Astrocyte (in vitro differentiated cells and primary cell): ENCODE measurements at regions not wholly inside any gene's neighbourhood (a gene's known extent, or its start where the extent isn't known, plus 50 kb on each side); places are given as distances from the start of the nearest gene placed in this dataset.
"Not testable (repeated sequence)": the region's sequence is repeated elsewhere in the genome, so short reads cannot be mapped to it uniquely, and the experiment has no call there.

ENCODE experiments used
- DNase-seq: peaks from one replicate; pipeline ENCODE4 v3.0.0-alpha.2; 2010; ENCODE audit warnings: low read depth
- FAIRE-seq: peaks from 2 replicates; lab custom pipeline; 2011; peaks lifted over from hg19 to GRCh38; lab: Jason Lieb, UNC
- H2AFZ ChIP-seq: 2 replicates; pipeline ENCODE4 v1.6.0; 2012; ENCODE audit warnings: low read depth, low read length, inconsistent platforms
- H3K27ac ChIP-seq: 2 replicates; pipeline ENCODE4 v1.5.1; 2011; ENCODE audit warnings: low read depth, low read length, inconsistent platforms
- H3K27me3 ChIP-seq: 2 replicates; pipeline ENCODE4 v1.6.0; 2011; ENCODE audit warnings: low read length, inconsistent platforms; ENCODE audit not compliant: insufficient read depth
- H3K36me3 ChIP-seq: 2 replicates; pipeline ENCODE4 v1.5.1; 2011; ENCODE audit warnings: low read length, inconsistent platforms; ENCODE audit not compliant: insufficient read depth
- H3K4me1 ChIP-seq: 2 replicates; pipeline ENCODE4 v1.5.1; 2011; ENCODE audit warnings: low read length, inconsistent platforms; ENCODE audit not compliant: insufficient read depth
- H3K4me2 ChIP-seq: 2 replicates; pipeline ENCODE4 v1.6.0; 2012; ENCODE audit warnings: low read length, inconsistent platforms
- H3K4me3 ChIP-seq: 2 replicates; pipeline ENCODE4 v1.5.1; 2011; ENCODE audit warnings: low read depth, mild to moderate bottlenecking, low read length, inconsistent platforms; ENCODE audit not compliant: insufficient read depth
- H3K79me2 ChIP-seq: 2 replicates; pipeline ENCODE4 v1.6.0; 2012; ENCODE audit warnings: mild to moderate bottlenecking, low read length, inconsistent platforms; ENCODE audit not compliant: insufficient read depth
- H3K9ac ChIP-seq: 2 replicates; pipeline ENCODE4 v1.6.0; 2012; ENCODE audit warnings: mild to moderate bottlenecking, low read length, inconsistent platforms
- H3K9me3 ChIP-seq: 2 replicates; pipeline ENCODE4 v1.5.1; 2012; ENCODE audit warnings: low read depth, mild to moderate bottlenecking, low read length, inconsistent platforms; ENCODE audit not compliant: insufficient read depth
- H4K20me1 ChIP-seq: 2 replicates; pipeline ENCODE4 v1.6.0; 2012; ENCODE audit warnings: low read length, inconsistent platforms; ENCODE audit not compliant: insufficient read depth
- H3K27ac Mint-ChIP-seq: one replicate; pipeline ENCODE4 v1.8.0; 2021; ENCODE audit warnings: mild to moderate bottlenecking, mixed read lengths; ENCODE audit not compliant: unreplicated experiment
- H3K27me3 Mint-ChIP-seq: one replicate; pipeline ENCODE4 v1.8.0; 2021; ENCODE audit warnings: low read depth, mixed read lengths; ENCODE audit not compliant: unreplicated experiment
- H3K36me3 Mint-ChIP-seq: one replicate; pipeline ENCODE4 v1.8.0; 2021; ENCODE audit warnings: low read depth, mixed read lengths; ENCODE audit not compliant: unreplicated experiment
- H3K4me1 Mint-ChIP-seq: one replicate; pipeline ENCODE4 v1.8.0; 2021; ENCODE audit warnings: low read depth, mixed read lengths; ENCODE audit not compliant: unreplicated experiment
- H3K4me3 Mint-ChIP-seq: one replicate; pipeline ENCODE4 v1.8.0; 2021; ENCODE audit warnings: mild to moderate bottlenecking, moderate library complexity, mixed read lengths; ENCODE audit not compliant: unreplicated experiment
- H3K9me3 Mint-ChIP-seq: one replicate; pipeline ENCODE4 v1.8.0; 2021; ENCODE audit warnings: mild to moderate bottlenecking, mixed read lengths; ENCODE audit not compliant: unreplicated experiment
- CTCF ChIP-seq: IDR thresholded peaks from 2 replicates; pipeline ENCODE4 v1.5.1; 2011; ENCODE audit warnings: low read depth, mild to moderate bottlenecking, inconsistent platforms, low read length, moderate library complexity; ENCODE audit not compliant: insufficient read depth
- EZH2 ChIP-seq: IDR thresholded peaks from 2 replicates; pipeline ENCODE4 v1.6.1; 2012; ENCODE audit warnings: mild to moderate bottlenecking, low read length, inconsistent platforms; ENCODE audit not compliant: insufficient read depth

GRCh38 chr13:18232298-18232993 lies 949.2 kb downstream of the TUBA3C start:
- Histone ChIP-seq H4K20me1 (no peaks in the 10 kb centered on the region), H3K36me3 (no peaks in the 10 kb centered on the region), H2AFZ (no peak overlapping the region), H3K27ac (no peak overlapping the region), H3K4me1 (no peaks in the 10 kb centered on the region), H3K9me3 (peaks cover 3% of the 10 kb centered on the region), H3K79me2 (no peaks in the 10 kb centered on the region), H3K4me3 (no peak overlapping the region), H3K27me3 (no peaks in the 10 kb centered on the region), H3K9ac (no peak overlapping the region), H3K4me2 (no peak overlapping the region)
- Mint-ChIP-seq H3K4me3 (no peak overlapping the region), H3K4me1 (no peaks in the 10 kb centered on the region), H3K9me3 (peaks cover 3% of the 10 kb centered on the region), H3K27me3 (no peaks in the 10 kb centered on the region), H3K27ac (no peak overlapping the region), H3K36me3 (no peaks in the 10 kb centered on the region)
- TF ChIP-seq EZH2 (no peak), CTCF (no peak)
- no peak for FAIRE-seq
- no peak for DNase-seq

GRCh38 chr13:18224411-18224810 lies 957.2 kb downstream of the TUBA3C start:
- H3K27ac Mint-ChIP-seq, H3K4me1 ChIP-seq, H3K9me3 ChIP-seq, H3K9me3 Mint-ChIP-seq, H3K4me2 ChIP-seq, H3K4me3 ChIP-seq, H4K20me1 ChIP-seq, H3K4me1 Mint-ChIP-seq, H3K4me3 Mint-ChIP-seq, H3K27ac ChIP-seq, H3K27me3 Mint-ChIP-seq, H3K79me2 ChIP-seq, H3K36me3 Mint-ChIP-seq, DNase-seq, H3K9ac ChIP-seq, H3K36me3 ChIP-seq, FAIRE-seq, H2AFZ ChIP-seq, H3K27me3 ChIP-seq: not testable (repeated sequence)

GRCh38 chr13:18214689-18215088 lies 966.9 kb downstream of the TUBA3C start:
- not testable (repeated sequence) for H3K27ac Mint-ChIP-seq, H3K79me2 ChIP-seq, H3K4me1 ChIP-seq, H3K27me3 ChIP-seq, DNase-seq, H3K36me3 Mint-ChIP-seq, H3K9me3 ChIP-seq, H3K4me2 ChIP-seq, H3K4me3 Mint-ChIP-seq, H3K36me3 ChIP-seq, H3K27ac ChIP-seq, H2AFZ ChIP-seq, H3K27me3 Mint-ChIP-seq, H4K20me1 ChIP-seq, H3K4me3 ChIP-seq, FAIRE-seq, H3K4me1 Mint-ChIP-seq, H3K9ac ChIP-seq
- peaks cover 11% of the 10 kb centered on the region for H3K9me3 Mint-ChIP-seq

GRCh38 chr13:18213511-18213910 lies 968.1 kb downstream of the TUBA3C start:
- H3K4me3 Mint-ChIP-seq, H3K27ac ChIP-seq, H3K4me1 Mint-ChIP-seq, H3K9me3 Mint-ChIP-seq, H3K27me3 Mint-ChIP-seq, H3K4me3 ChIP-seq, H3K4me1 ChIP-seq, DNase-seq, H3K4me2 ChIP-seq, FAIRE-seq, H3K36me3 ChIP-seq, H3K36me3 Mint-ChIP-seq, H3K9me3 ChIP-seq, H4K20me1 ChIP-seq, H3K27me3 ChIP-seq, H3K9ac ChIP-seq, H3K27ac Mint-ChIP-seq, H3K79me2 ChIP-seq, H2AFZ ChIP-seq: not testable (repeated sequence)
